NCI-H526 treated with DMSO at 0.1 percent for 48 hours (cell line): ENCODE measurements at regions not wholly inside any gene's neighbourhood (a gene's known extent, or its start where the extent isn't known, plus 50 kb on each side); places are given as distances from the start of the nearest gene placed in this dataset.
"Not testable (repeated sequence)": the region's sequence is repeated elsewhere in the genome, so short reads cannot be mapped to it uniquely, and the experiment has no call there.

Source experiments
- DNase-seq: peaks from one replicate; lab custom pipeline; 2025; lab: John Stamatoyannopoulos, UW

GRCh38 chr10:62590306-62590705 is 214.2 kb upstream of the ADO start:
- no peak for DNase-seq

GRCh38 chr10:62594093-62594520 is 210.4 kb upstream of the ADO start:
- DNase-seq, result peak; percentile 12

DNA sequence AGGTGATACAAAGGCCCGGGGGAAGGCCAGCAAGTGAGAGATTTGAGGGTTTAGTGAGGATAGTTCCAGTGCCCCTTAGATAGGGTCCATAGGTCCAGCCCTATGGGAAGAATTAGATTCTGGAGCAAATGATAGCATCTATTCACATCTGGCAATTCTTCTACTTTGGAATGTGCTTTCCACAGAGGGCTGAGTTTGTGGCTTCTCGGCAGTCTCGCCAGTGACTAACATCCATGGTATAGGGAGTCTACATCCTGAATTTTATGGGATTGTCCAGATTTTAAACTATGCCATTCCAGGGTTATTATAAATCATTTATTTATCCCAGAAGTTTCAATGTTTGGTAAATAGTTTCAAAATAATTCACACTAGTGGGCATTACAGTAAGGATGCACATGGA is 207.3 kb upstream of the ADO start:
- DNase-seq, result no peak

DNA sequence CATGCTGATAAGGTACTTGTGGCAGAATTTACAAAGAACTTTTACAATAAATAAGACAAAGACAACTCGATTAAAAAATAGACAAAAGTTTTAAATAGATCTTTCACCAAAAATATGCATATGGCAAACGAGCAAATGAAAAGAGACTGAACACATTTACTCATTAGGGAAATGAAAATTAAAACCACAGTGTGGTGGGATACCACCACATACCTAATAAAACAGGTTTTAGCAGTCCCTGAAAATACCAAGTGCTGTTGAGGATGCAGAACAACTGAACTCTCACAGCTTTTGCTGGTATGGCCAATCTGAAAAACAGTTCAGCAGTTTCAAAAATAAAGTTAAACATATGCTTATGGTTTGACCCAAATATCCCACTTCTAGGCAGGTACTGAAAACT is 205.4 kb upstream of the ADO start:
- DNase-seq, result no peak

DNA sequence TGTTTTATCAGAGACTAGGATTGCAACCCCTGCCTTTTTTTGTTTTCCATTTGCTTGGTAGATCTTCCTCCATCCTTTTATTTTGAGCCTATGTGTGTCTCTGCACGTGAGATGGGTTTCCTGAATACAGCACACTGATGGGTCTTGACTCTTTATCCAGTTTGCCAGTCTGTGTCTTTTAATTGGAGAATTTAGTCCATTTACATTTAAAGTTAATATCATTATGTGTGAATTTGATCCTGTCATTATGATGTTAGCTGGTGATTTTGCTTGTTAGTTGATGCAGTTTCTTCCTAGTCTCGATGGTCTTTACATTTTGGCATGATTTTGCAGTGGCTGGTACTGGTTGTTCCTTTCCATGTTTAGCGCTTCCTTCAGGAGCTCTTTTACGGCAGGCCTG is 198.0 kb upstream of the ADO start:
- DNase-seq, result not testable (repeated sequence)

DNA sequence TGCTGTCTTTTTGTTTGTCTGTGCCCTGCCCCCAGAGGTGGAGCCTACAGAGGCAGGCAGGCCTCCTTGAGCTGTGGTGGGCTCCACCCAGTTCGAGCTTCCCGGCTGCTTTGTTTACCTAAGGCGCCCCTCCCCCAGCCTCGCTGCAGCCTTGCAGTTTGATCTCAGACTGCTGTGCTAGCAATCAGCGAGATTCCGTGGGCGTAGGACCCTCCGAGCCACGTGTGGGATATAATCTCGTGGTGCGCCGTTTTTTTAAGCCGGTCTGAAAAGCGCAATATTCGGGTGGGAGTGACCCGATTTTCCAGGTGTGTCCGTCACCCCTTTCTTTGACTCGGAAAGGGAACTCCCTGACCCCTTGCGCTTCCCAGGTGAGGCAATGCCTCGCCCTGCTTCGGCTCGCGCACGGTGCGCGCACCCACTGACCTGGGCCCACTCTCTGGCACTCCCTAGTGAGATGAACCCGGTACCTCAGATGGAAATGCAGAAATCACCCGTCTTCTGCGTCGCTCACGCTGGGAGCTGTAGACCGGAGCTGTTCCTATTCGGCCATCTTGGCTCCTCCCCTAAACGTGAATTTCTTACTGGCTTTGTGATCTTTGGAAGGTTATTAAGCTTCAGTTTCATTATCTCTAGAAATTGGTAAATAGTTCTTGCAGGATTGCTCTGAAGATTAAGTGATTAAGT is 196.2 kb upstream of the ADO start:
- not testable (repeated sequence) for DNase-seq

DNA sequence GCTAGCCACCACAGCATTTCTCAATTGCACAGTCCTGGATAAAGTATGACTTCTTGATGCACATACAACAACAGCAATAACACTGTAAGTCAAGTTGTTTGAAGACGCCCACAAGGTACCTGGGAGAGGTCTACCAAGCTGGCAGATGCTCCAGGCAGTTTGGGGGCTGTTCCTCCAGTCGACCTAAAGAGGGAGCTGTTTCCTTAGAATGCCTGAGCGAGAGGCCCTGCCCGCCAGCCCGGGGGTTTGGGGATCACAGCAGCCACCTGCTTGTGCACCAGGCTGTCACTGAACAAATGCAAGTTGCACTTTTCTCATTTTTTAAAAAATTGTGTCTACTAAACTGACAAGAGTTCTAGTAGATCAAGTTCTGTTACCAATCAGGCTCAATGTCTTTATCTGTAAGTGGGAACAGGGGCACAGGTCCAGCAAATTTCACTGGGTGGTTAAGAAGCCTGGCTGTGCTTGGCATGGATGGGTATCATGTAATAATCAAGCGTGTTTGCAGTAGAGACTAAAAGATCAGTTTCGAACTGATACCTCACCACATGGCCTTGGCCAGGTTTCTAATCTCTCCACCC is 193.8 kb upstream of the ADO start:
- DNase-seq, result peak; percentile 4

GRCh38 chr10:62613424-62613823 is 191.1 kb upstream of the ADO start:
- no peak for DNase-seq

- no peak for DNase-seq
Measured at GRCh38 chr10:62613859-62614258, 190.7 kb upstream of the ADO start.

GRCh38 chr10:62614389-62615157 is 189.9 kb upstream of the ADO start:
- no peak for DNase-seq

- no peak for DNase-seq
Measured at GRCh38 chr10:62616885-62617590, 187.5 kb upstream of the ADO start.

GRCh38 chr10:62617652-62618051 is 186.9 kb upstream of the ADO start:
- DNase-seq, result no peak

GRCh38 chr10:62618054-62618453 is 186.5 kb upstream of the ADO start:
- no peak for DNase-seq

GRCh38 chr10:62618576-62619412 is 185.7 kb upstream of the ADO start:
- no peak for DNase-seq

DNA sequence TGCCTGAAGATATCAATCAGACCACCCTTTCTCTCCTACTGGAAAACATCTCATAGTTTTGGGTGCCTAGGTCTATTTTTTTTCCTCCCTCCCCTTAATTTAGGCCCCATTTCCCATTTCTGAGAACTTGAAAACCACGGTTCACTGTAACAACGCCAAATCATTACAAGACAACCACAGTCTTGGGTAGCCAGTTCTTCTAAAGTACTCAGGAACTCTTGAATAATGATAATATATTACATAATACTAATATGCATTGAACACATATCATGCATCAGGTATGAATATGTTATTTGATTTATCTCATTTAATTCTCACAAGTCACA is 185.1 kb upstream of the ADO start:
- no peak for DNase-seq

GRCh38 chr10:62620491-62620890 is 184.0 kb upstream of the ADO start:
- no peak for DNase-seq

- no peak for DNase-seq
Measured at GRCh38 chr10:62623223-62623622, 181.3 kb upstream of the ADO start.

DNA sequence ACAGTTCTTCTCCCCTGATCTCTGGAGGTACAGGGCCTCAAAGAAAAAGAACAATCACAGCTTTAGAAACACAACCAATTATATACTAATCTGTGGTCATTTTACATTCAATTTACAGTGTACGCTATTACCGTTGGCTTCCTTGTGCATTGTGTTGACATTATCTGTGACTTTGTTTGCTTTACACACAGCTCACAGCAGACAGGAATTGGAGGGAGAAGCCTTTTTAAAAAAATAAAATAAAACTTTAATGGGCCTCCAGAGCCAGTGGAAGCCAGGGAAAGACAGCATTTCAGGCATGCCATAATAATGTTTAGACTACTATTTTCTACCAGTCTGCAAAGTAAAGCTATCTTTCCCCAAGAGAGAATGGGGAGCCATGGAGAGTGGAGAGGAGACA is 179.0 kb upstream of the ADO start:
- DNase-seq, result no peak

DNA sequence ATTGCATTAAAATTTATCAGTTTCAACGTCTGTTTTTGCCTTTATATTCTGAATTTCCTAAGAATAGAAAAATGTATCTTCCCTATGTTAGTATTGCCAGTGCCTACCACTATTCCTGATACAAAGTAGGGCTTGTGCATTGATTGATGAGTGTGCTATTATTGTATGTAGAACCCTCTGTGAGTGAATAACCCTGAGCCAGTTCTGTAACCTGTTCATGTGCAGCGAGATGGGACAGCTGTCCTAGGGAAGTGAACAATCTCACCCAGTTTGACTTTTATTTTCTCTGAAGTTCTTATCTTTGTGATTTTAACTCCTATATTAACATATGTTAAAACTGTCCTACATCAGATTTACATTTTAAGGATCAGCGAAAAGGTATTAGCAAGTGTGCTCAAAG is 178.4 kb upstream of the ADO start:
- DNase-seq, result no peak

DNA sequence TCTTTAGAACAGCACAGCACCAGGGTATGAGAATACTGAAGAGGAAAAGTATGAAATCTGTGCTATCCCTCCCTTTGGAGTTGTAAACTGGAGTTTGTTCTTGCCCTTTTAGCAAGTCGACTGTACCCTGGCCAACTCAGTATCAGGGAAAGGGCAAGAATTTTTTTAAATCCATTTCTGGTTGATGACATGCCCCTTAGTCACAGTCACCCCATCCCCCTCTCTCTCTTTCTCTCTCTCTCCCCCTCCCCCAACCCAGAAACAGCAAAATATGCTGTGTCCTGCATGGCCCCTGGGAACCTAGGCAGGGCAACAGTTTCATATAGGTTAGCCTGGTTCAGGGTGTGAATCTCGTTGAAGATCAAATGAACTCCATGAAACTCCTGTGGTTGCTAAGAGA is 177.7 kb upstream of the ADO start:
- DNase-seq, result no peak

DNA sequence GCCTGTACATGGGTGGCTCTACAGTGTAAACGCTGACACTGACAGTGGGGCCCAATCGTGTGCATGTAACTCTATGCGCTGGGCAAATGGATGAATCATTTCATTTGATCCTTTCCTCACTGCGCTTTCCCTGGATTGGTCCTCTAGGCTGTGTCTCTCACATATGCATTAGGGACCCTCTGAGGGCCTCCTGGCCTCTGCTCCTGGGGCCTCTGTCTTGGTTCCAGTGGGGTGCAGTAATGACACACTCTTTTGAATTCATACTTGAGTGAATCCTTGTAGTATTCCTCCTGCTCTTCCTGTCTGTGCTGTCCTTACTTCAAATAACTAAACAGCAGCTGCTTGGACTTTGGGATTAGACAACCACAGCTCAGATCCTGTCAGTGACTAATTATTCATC is 176.5 kb upstream of the ADO start:
- DNase-seq, result no peak

GRCh38 chr10:62631241-62631640 is 173.3 kb upstream of the ADO start:
- no peak for DNase-seq
